Gastrocnemius medialis (tissue), 4 donors: ENCODE measurements at regions not wholly inside any gene's neighbourhood (a gene's known extent, or its start where the extent isn't known, plus 50 kb on each side); places are given as distances from the start of the nearest gene placed in this dataset.

Source experiments
- ATAC-seq, 2 donors: fragments of 150-250 bp; one replicate each; pipeline ENCODE4 v1.9.1; 2016
- DNase-seq, 2 donors: peaks; one replicate each; pipeline ENCODE4 v3.0.0-alpha.2; 2019
- H3K27ac ChIP-seq, 4 donors: fragments of 200-600 bp; sonication (generic); 1 replicate in 1 of 4; 2 replicates in 3 of 4; pipeline ENCODE4 v1.5.1; 2016 to 2018; ENCODE audit warnings: mild to moderate bottlenecking in 2 of 4, moderate library complexity in 1 of 4
- H3K27me3 ChIP-seq, 3 donors: fragments of 200-600 bp; sonication (generic) in 2 of 3; 1 replicate in 1 of 3; 2 replicates in 2 of 3; pipeline versions ENCODE4 v1.5.1 to v1.6.0; 2016 to 2019; ENCODE audit warnings: mild to moderate bottlenecking in 1 of 3, moderate library complexity in 1 of 3
- H3K36me3 ChIP-seq, 2 donors: fragments of 200-600 bp; sonication (generic) in 1 of 2; one replicate each; pipeline ENCODE4 v1.5.1; 2017 to 2018
- H3K4me1 ChIP-seq, 2 donors: fragments of 200-600 bp; sonication (generic) in 1 of 2; one replicate each; pipeline ENCODE4 v1.5.1; 2016 to 2017; ENCODE audit warnings: mild to moderate bottlenecking in 2 of 2
- H3K4me3 ChIP-seq, 4 donors: fragments of 200-600 bp; sonication (generic) in 3 of 4; 1 replicate in 1 of 4; 2 replicates in 3 of 4; pipeline ENCODE4 v1.5.1; 2016 to 2019; ENCODE audit warnings: mild to moderate bottlenecking in 2 of 4
- H3K9me3 ChIP-seq, 3 donors: fragments of 200-600 bp; sonication (generic) in 2 of 3; 1 replicate in 1 of 3; 2 replicates in 2 of 3; pipeline ENCODE4 v1.5.1; 2016 to 2019
- POLR2A ChIP-seq, 2 donors: fragments of 450-650 bp; IDR thresholded peaks; one replicate each; pipeline ENCODE4 v1.6.1; 2017; ENCODE audit warnings: antibody characterized with exemption in 2 of 2, mild to moderate bottlenecking in 2 of 2, moderate library complexity in 2 of 2
- in situ Hi-C, 4 donors: fragments of 200-750 bp; cut with MboI; loops; one replicate each; pipeline versions ENCODE4 v1.15.0 to v1.8.0; 2017; ENCODE audit warnings: low sequenced_read_pairs in 4 of 4
- intact Hi-C: fragments of 100-400 bp; cut with DNase I; formaldehyde crosslinking; loops from one replicate; pipeline ENCODE4 v1.15.1; 2023; ENCODE audit warnings: low total_unique reads
- TF ChIP-seq, protein P1 (sequence below), 5 experiments: fragments of 450-650 bp in 3 of 5; fragments of 200-600 bp in 2 of 5; sonication (generic) in 2 of 5; IDR thresholded peaks in 4 of 5; conservative IDR thresholded peaks in 1 of 5; 1 replicate in 4 of 5; 2 replicates in 1 of 5; pipeline ENCODE4 v1.5.1; 2016 to 2019; ENCODE audit warnings: antibody characterized with exemption in 5 of 5, mild to moderate bottlenecking in 3 of 5, moderate library complexity in 3 of 5

DNA sequence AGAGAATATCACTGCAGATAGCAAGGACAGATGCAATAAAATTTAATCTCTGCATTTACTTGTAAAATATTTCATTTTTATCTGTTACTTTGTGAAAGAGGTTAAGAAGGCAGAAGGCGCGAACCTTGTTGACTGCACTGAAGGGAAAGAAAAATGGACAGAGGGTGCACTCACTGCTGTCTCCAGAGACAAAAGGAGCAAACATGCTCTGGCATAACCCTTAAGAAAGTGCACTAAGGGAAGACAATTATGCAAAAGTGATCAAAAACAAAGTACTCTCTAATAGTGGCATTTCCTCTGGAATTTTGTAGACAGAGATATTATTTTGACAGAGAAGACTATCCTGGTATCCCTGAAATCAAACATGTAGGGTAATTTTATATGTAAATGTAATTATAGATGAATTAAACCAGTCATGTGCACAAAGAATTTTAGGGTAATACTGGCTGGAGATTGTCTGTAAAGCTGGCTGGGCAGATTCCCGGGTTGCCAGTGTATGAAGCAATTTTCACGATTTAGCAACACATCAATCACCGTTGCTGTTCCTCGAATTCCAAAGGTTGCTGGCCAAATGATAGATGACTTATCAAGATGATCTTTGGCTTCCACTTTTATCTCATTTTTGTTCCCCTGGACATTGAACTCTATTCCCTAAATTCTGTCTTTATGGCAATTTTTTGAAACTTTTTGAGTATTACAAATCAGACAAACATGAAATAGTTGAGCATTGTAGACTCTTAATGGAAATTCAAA, 1176.9 kb downstream of the SUCLG1 start:
- Histone ChIP-seq H3K4me3 (no peak overlapping the region), H3K27me3 (no peaks in the 10 kb centered on the region), H3K36me3 (no peaks in the 10 kb centered on the region), H3K9me3 (no peaks in the 10 kb centered on the region), H3K4me1 (no peaks in the 10 kb centered on the region), H3K27ac (no peak overlapping the region)
- intact Hi-C loops (no loop called here), in situ Hi-C loops (no loop called here)
- ATAC-seq = no peak
- TF ChIP-seq, protein P1, sequence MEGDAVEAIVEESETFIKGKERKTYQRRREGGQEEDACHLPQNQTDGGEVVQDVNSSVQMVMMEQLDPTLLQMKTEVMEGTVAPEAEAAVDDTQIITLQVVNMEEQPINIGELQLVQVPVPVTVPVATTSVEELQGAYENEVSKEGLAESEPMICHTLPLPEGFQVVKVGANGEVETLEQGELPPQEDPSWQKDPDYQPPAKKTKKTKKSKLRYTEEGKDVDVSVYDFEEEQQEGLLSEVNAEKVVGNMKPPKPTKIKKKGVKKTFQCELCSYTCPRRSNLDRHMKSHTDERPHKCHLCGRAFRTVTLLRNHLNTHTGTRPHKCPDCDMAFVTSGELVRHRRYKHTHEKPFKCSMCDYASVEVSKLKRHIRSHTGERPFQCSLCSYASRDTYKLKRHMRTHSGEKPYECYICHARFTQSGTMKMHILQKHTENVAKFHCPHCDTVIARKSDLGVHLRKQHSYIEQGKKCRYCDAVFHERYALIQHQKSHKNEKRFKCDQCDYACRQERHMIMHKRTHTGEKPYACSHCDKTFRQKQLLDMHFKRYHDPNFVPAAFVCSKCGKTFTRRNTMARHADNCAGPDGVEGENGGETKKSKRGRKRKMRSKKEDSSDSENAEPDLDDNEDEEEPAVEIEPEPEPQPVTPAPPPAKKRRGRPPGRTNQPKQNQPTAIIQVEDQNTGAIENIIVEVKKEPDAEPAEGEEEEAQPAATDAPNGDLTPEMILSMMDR (IDR thresholded peaks at IDR 0.05 in 4 of 5, conservative IDR thresholded peaks at IDR 0.05 in 1 of 5) = no peak
- no peak for TF ChIP-seq POLR2A (IDR thresholded peaks at IDR 0.05)
- no peak for DNase-seq

DNA sequence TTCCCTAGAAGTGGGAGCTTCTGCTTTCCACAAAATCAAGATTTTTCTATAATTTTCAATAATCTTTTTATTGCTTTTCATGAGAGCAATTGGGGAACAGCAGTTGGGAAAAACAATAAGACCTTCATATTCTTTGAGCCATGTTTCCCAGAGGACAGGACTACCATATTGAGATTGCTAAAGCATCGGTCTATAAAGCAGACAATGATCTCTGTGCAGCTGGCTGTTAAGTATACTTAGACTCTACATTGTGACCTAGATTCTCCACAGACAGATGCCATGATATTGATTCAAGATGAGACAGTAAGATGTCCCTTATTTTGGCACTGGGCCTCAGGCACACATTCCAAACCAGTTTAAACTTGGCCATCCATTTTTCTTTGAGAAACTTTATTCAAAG, 1178.7 kb downstream of the SUCLG1 start:
- H3K4me3 ChIP-seq = no peak overlapping the region
- no peaks in the 10 kb centered on the region for H3K36me3 ChIP-seq
- ATAC-seq (no peak), DNase-seq (no peak)
- H3K4me1 ChIP-seq = no peaks in the 10 kb centered on the region
- H3K27me3 ChIP-seq = no peaks in the 10 kb centered on the region
- intact Hi-C loops = no loop called here
- in situ Hi-C loops = no loop called here
- H3K27ac ChIP-seq = no peak overlapping the region
- TF ChIP-seq, protein P1 (IDR thresholded peaks at IDR 0.05 in 4 of 5, conservative IDR thresholded peaks at IDR 0.05 in 1 of 5) = no peak
- no peak for TF ChIP-seq POLR2A (IDR thresholded peaks at IDR 0.05)
- H3K9me3 ChIP-seq = no peaks in the 10 kb centered on the region

DNA sequence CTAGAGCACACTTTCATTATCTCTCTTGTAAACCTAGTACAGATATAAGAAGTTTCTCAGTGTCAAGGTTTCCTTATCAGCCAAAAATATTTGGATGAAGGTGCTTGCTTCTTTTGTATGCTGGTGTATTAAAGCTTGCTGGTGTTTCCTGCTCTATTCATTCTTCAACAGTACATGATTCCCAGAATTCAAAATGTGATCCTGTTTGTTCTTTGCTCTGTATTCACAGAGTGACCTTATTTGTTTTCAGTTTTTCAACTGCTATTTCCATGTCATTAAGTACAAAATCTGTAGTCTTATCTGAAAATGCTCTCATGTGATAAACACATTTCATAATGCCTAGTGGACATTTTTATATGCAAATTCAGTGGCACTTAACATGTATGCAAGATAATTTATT, 1185.8 kb downstream of the SUCLG1 start:
- Histone ChIP-seq H3K9me3 (no peaks in the 10 kb centered on the region), H3K27me3 (no peaks in the 10 kb centered on the region), H3K4me3 (no peak overlapping the region), H3K27ac (no peak overlapping the region), H3K36me3 (no peaks in the 10 kb centered on the region), H3K4me1 (no peaks in the 10 kb centered on the region)
- no peak for TF ChIP-seq POLR2A (IDR thresholded peaks at IDR 0.05)
- DNase-seq (no peak), ATAC-seq (no peak)
- in situ Hi-C loops = no loop called here
- intact Hi-C loops = no loop called here

DNA sequence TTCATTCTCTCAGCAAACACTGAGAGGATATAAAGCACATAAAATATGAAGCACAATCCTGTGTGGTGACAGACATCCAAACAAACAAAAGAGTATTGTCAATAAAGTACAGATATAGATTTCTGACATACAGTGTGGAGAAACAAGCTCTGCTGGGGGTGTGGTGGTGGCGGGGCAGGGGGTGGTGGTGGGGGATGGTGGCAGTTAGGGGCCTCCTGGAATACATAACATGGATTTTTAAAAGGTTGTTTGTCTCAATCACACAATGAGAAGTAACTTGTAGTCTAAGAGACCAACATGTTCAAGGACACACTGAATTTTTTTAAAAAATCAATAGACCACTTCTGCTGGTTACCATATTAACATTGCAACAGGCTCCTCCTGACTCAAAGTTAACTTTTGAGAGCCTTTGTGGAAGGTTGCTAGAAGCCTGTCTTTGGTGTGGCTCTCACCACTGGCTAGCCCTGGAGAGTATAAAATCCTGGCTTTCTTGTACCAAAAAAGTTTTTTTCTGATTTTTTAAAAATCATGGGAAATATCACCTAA, 1197.4 kb downstream of the SUCLG1 start:
- DNase-seq (no peak), ATAC-seq (no peak)
- H3K4me1 ChIP-seq = no peaks in the 10 kb centered on the region
- no peaks in the 10 kb centered on the region for H3K36me3 ChIP-seq
- no peaks in the 10 kb centered on the region for H3K27me3 ChIP-seq
- no peak overlapping the region for H3K27ac ChIP-seq
- intact Hi-C loops (no loop called here), in situ Hi-C loops (no loop called here)
- H3K4me3 ChIP-seq = no peak overlapping the region
- no peak for TF ChIP-seq POLR2A (IDR thresholded peaks at IDR 0.05)
- TF ChIP-seq, protein P1 (IDR thresholded peaks at IDR 0.05 in 4 of 5, conservative IDR thresholded peaks at IDR 0.05 in 1 of 5) = no peak
- H3K9me3 ChIP-seq = no peaks in the 10 kb centered on the region

DNA sequence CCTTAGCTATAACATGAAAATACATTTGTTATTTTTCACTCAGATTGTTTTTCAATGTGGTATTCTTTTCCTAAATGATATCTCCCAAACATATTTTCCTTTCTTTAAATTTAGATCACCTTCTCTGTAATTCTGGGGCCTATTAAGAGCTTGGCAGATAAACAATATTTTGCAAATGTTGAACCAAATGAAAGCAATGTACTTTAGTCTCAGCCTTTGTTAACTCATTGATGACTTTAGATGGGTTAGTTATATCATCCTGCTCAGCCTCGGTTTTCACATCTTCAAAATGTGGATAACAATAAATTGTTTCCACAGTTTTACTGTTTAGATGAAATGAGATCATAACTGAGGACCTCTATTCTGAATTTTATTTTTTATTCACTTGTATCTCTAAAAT, 1205.2 kb downstream of the SUCLG1 start:
- intact Hi-C loops = no loop called here
- H3K27ac ChIP-seq = no peak overlapping the region
- H3K4me1 ChIP-seq = no peaks in the 10 kb centered on the region
- H3K4me3 ChIP-seq = no peak overlapping the region
- ATAC-seq (no peak), DNase-seq (no peak)
- H3K36me3 ChIP-seq = no peaks in the 10 kb centered on the region
- no peaks in the 10 kb centered on the region for H3K27me3 ChIP-seq
- TF ChIP-seq POLR2A (IDR thresholded peaks at IDR 0.05) = no peak
- TF ChIP-seq, protein P1 (IDR thresholded peaks at IDR 0.05 in 4 of 5, conservative IDR thresholded peaks at IDR 0.05 in 1 of 5) = no peak
- H3K9me3 ChIP-seq = no peaks in the 10 kb centered on the region
- in situ Hi-C loops = no loop called here
